Lung (tissue), 11 donors: ENCODE measurements at regions not wholly inside any gene's neighbourhood (a gene's known extent, or its start where the extent isn't known, plus 50 kb on each side); places are given as distances from the start of the nearest gene placed in this dataset.

Source experiments
- ATAC-seq: fragments of 200-7000 bp; cut with Tn5 transposase; one replicate; pipeline ENCODE4 v1.9.1; 2020; ENCODE audit warnings: moderate number of reproducible peaks; ENCODE audit not compliant: insufficient read depth, low FRiP score
- DNase-seq, 3 donors: peaks; one replicate each; pipeline ENCODE4 v3.0.0-alpha.2; 2013 to 2017
- H3K27ac ChIP-seq, 2 donors: one replicate each; pipeline ENCODE4 v1.5.1; 2013; ENCODE audit warnings: mild to moderate bottlenecking in 2 of 2, moderate library complexity in 2 of 2, control low read depth in 1 of 2, inconsistent platforms in 1 of 2, low read depth in 1 of 2, low read length in 1 of 2
- H3K27me3 ChIP-seq, 3 donors: one replicate each; pipeline ENCODE4 v1.5.1; 2013; ENCODE audit warnings: low read length in 2 of 3; ENCODE audit not compliant: control insufficient read depth in 3 of 3, insufficient read depth in 3 of 3
- H3K36me3 ChIP-seq, 4 donors: one replicate each; pipeline ENCODE4 v1.5.1; 2013; ENCODE audit warnings: low read length in 4 of 4, mild to moderate bottlenecking in 1 of 4, moderate library complexity in 1 of 4; ENCODE audit not compliant: control insufficient read depth in 4 of 4, insufficient read depth in 4 of 4
- H3K4me1 ChIP-seq, 5 donors: one replicate each; pipeline ENCODE4 v1.5.1; 2013; ENCODE audit warnings: low read length in 5 of 5, mild to moderate bottlenecking in 2 of 5, moderate library complexity in 1 of 5; ENCODE audit not compliant: control insufficient read depth in 5 of 5, insufficient read depth in 5 of 5
- H3K4me3 ChIP-seq: one replicate; pipeline ENCODE4 v1.5.1; 2013; ENCODE audit warnings: mild to moderate bottlenecking, control low read depth, moderate library complexity
- H3K9ac ChIP-seq, 2 donors: one replicate each; pipeline ENCODE4 v1.5.1; 2013; ENCODE audit warnings: low read length in 2 of 2, control low read depth in 1 of 2; ENCODE audit not compliant: insufficient read depth in 1 of 2
- H3K9me3 ChIP-seq, 4 donors: one replicate each; pipeline ENCODE4 v1.5.1; 2013; ENCODE audit warnings: low read length in 3 of 4, mild to moderate bottlenecking in 1 of 4, moderate library complexity in 1 of 4; ENCODE audit not compliant: control insufficient read depth in 4 of 4, insufficient read depth in 3 of 4
- CTCF ChIP-seq: IDR thresholded peaks from 2 replicates; pipeline ENCODE4 v1.5.1; 2012; ENCODE audit warnings: mild to moderate bottlenecking; ENCODE audit errors: control extremely low read depth, extremely low read depth
- WGBS, 2 donors: extraction: QIAGEN DNeasy Blood & Tissue Kit; methylation state at CpG; one replicate each; pipeline ENCODE4 v1.1.7; 2013; 5-methylcytosine and 5-hydroxymethylcytosine counted together
- donor health status: control.
- donor health status: control.
- donor health status: Bipolar disorder and iron deficiency.
- donor health status: healthy.
- donor health status: DM: yes; HTN: yes; CAD: no.

- WGBS, 2 donors = 65 to 92% methylated on average over 2 of the region's 2 CpGs
- no peak overlapping the region for H3K9ac ChIP-seq
These were observed 62.0 kb upstream of the ST6GALNAC3 start for GRCh38 chr1:76012341-76013205.

DNA sequence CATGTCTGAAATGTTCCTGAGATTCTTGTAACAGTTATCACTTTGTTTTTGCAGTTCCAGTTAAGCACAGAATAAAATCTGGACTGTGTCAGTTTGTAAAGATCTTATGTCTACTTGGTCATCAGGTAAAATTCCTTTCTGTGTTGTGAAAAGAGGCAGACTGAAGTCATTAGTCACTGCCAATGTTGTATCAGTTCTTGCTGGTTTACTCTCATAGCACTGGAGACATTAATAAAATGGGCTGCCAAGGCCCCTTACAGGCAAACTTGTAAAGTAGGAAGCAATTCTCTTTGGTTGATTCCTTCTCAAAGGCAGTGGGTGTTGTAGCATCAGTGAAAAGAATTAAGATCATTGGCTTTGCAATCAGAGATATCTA lies 61.4 kb upstream of the ST6GALNAC3 start:
- Histone ChIP-seq H3K36me3 (no peaks in the 10 kb centered on the region), H3K27ac (no peak overlapping the region), H3K9ac (no peak overlapping the region), H3K4me1 (no peaks in the 10 kb centered on the region), H3K4me3 (no peak overlapping the region), H3K9me3 (no peaks in the 10 kb centered on the region), H3K27me3 (no peaks in the 10 kb centered on the region)
- DNase-seq (no peak), ATAC-seq (no peak)
- TF ChIP-seq CTCF = no peak

More at GRCh38 chr1:76012341-76013205, 62.0 kb upstream of the ST6GALNAC3 start:
- no peaks in the 10 kb centered on the region for H3K36me3 ChIP-seq
- H3K4me1 ChIP-seq = no peaks in the 10 kb centered on the region
- no peak overlapping the region for H3K27ac ChIP-seq
- ATAC-seq = no peak
- no peaks in the 10 kb centered on the region for H3K9me3 ChIP-seq
- no peak for TF ChIP-seq CTCF
- H3K4me3 ChIP-seq = no peak overlapping the region
- H3K27me3 ChIP-seq = no peaks in the 10 kb centered on the region
- DNase-seq = no peak

GRCh38 chr1:76015478-76016103 lies 59.0 kb upstream of the ST6GALNAC3 start:
- 89 to 98% methylated on average over 1 of the region's 1 CpG for WGBS, 2 donors
- no peak for TF ChIP-seq CTCF

More at GRCh38 chr1:76015478-76016103, 59.0 kb upstream of the ST6GALNAC3 start:
- Histone ChIP-seq H3K4me3 (no peak overlapping the region), H3K9me3 (no peaks in the 10 kb centered on the region), H3K36me3 (no peaks in the 10 kb centered on the region), H3K4me1 (no peaks in the 10 kb centered on the region), H3K27me3 (no peaks in the 10 kb centered on the region), H3K9ac (no peak overlapping the region), H3K27ac (no peak overlapping the region)
- no peak for DNase-seq
- ATAC-seq = no peak
